ENCODE measurements at regions not wholly inside any gene's neighbourhood (a gene's known extent, or its start where the extent isn't known, plus 50 kb on each side); places are given as distances from the start of the nearest gene placed in this dataset.

DNA sequence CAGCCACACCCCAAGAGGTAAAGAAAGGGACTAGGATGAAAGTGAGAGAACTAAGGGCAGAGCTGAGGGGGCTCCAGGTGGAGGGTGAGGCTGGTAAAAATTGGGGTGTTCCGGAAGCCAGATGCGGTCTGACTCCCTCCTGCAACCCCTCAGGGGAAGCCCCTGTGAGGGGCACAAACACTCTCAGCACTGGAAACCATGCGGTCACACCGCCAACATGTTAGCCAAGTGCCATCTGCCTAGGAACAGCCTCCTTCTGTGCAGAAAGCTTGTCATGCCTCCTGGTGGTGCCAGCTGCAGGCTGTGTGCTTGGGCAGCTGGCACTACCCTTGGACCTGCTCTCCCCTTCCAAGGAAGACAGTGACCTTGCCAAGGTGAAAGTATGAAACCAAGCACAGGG lies 83.5 kb upstream of the RPL38 start:
- Mint-ChIP-seq H3K4me3 (no peak overlapping the region), H3K9me3 (peaks cover 4% of the 10 kb centered on the region), H3K27ac (no peak overlapping the region), H3K27me3 (peaks cover 15% of the 10 kb centered on the region), H3K36me3 (ENCODE audit: low read depth) (no peaks in the 10 kb centered on the region), H3K4me1 (no peaks in the 10 kb centered on the region)
- intact Hi-C loops (cut with micrococcal nuclease): no loop called here
- ChIA-PET POLR2A (no interaction called here), CTCF (no interaction called here)
- TF ChIP-seq CTCF (IDR thresholded peaks at IDR 0.05): no peak
- ATAC-seq (ENCODE audit: low read depth): no peak
- DNase-seq: no peak

DNA sequence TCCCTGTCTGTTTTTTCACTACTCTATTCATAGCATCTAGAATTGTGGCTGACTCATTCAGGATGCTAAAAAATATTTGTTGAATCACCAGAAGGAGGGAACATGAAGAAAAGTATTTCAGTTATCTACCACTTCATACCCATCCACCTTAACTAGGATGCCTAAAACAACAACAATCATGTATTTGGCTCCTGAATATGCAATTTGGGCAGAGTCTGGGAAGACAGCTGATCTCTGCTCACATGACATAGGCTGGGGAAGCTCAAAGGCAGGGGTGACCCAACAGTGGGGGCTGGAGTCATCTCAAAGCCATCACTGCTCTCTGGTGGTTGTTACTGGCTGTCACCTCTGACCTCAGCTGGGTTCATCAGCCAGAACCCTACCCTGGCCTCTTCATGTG lies 80.1 kb upstream of the RPL38 start:
- TF ChIP-seq CTCF (IDR thresholded peaks at IDR 0.05): no peak
- no peak overlapping the region for H3K4me3 Mint-ChIP-seq
- intact Hi-C loops (cut with micrococcal nuclease): no loop called here
- H3K27me3 Mint-ChIP-seq: peaks cover 20% of the 10 kb centered on the region
- no peaks in the 10 kb centered on the region for H3K4me1 Mint-ChIP-seq
- H3K36me3 Mint-ChIP-seq (ENCODE audit: low read depth): no peaks in the 10 kb centered on the region
- no peak for ATAC-seq (ENCODE audit: low read depth)
- ChIA-PET POLR2A (no interaction called here), CTCF (interaction anchor here (0.5 kb wide), 1 partner anchor 104 kb away, joined by 4 read pairs; no protein-coding TSS in a partner anchor)
- H3K27ac Mint-ChIP-seq: no peak overlapping the region
- H3K9me3 Mint-ChIP-seq: peaks cover 4% of the 10 kb centered on the region
- DNase-seq: no peak

DNA sequence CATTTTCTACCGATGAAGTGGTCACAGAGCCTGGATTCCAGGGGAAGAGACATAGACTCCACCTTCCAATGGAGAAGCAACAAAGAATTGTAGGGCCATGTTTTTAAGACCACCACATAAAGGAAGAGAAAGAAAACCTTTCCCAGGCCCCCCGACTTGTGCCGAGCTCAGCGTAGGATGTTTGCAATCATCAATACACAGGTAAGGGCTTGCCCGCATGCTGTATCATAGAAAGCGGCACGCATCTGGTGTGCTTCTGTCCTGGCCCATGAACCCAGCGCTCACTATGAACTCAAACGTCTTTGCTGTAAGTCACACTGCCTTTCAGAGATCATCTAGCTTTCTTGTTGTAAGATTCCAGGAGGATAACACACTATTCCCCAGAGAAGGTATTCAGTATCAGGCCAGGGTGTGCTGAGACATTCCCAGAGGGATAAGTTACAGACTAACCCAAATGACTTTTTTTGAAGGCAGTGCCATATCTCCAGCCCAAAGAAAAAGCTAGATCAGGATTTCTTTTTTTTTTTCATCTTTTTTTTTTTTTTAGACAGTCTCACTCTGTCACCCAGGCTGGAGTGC lies 79.5 kb upstream of the RPL38 start:
- DNase-seq (no peak), ATAC-seq (ENCODE audit: low read depth) (no peak)
- Mint-ChIP-seq H3K4me3 (no peak overlapping the region), H3K27me3 (peaks cover 18% of the 10 kb centered on the region), H3K27ac (no peak overlapping the region), H3K36me3 (ENCODE audit: low read depth) (no peaks in the 10 kb centered on the region), H3K4me1 (no peaks in the 10 kb centered on the region), H3K9me3 (peaks cover 4% of the 10 kb centered on the region)
- ChIA-PET CTCF (no interaction called here), POLR2A (no interaction called here)
- no peak for TF ChIP-seq CTCF (IDR thresholded peaks at IDR 0.05)
- intact Hi-C loops (cut with micrococcal nuclease): no loop called here

DNA sequence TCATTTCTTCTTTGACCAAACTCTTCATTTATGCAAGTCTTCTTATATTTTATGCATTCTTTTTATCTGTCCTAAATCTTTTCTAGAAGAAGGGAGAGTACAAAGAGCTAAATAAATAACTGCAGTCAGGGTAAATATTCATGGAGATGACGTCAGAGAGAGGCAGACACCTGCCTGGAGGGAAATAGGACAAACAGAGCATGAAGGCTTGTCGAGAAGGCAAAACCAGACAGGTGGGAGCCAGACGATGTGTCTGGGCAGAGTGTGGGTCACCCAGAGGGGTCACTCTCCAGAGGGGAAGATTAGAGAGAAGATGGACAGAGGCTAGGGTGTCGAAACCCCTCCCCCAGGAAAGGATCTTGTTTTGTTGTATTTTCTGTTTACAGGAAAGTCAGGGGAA lies 78.3 kb upstream of the RPL38 start:
- ChIA-PET CTCF (no interaction called here), POLR2A (no interaction called here)
- ATAC-seq (ENCODE audit: low read depth) (no peak), DNase-seq (no peak)
- no peak overlapping the region for H3K27ac Mint-ChIP-seq
- intact Hi-C loops (cut with micrococcal nuclease): no loop called here
- H3K27me3 Mint-ChIP-seq: peaks cover 18% of the 10 kb centered on the region
- no peak for TF ChIP-seq CTCF (IDR thresholded peaks at IDR 0.05)
- H3K36me3 Mint-ChIP-seq (ENCODE audit: low read depth): no peaks in the 10 kb centered on the region
- no peak overlapping the region for H3K4me3 Mint-ChIP-seq
- H3K9me3 Mint-ChIP-seq: peaks cover 4% of the 10 kb centered on the region
- no peaks in the 10 kb centered on the region for H3K4me1 Mint-ChIP-seq

DNA sequence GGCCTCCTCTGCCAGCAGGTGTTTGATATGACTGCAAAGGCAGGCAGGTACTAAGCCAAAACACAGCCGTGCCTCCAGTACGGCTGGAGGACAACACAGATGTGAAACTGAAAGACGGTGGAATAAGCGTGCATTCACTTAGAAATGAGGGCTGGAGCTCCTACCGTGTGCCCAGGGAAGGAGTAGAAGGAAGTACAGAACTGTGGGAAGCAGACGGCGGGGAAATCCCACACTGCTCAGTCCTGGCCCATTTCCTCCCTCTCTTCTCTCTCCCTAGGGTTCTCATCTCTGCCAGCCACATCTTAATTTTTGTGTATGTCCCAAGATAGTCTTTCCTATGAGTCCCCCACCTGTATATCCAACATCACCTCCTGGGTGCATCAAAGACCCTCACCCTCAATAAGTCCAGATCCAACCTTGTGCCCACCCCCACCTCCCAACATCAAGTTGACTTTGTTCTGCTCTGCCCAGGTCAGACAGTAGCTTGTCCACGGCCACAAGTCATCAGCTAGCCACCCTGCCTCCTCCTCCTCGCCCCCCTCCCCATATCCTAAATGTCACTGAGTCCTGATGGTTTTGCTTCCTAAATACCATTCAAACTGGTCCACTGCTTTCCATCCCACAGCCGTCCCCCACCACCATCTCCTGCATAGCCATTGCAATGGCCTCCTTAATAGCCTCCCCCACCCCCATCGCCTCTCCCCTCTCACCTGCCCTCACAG lies 77.1 kb upstream of the RPL38 start:
- POLR2A ChIA-PET: no interaction called here
- H3K27me3 Mint-ChIP-seq: peaks cover 22% of the 10 kb centered on the region

More for the DNA sequence above, 77.1 kb upstream of the RPL38 start:
- intact Hi-C loops (cut with micrococcal nuclease): no loop called here
- CTCF ChIA-PET: no interaction called here
- no peak for TF ChIP-seq CTCF (IDR thresholded peaks at IDR 0.05)
- ATAC-seq (ENCODE audit: low read depth): no peak
- H3K36me3 Mint-ChIP-seq (ENCODE audit: low read depth): no peaks in the 10 kb centered on the region
- H3K4me1 Mint-ChIP-seq: no peaks in the 10 kb centered on the region
- no peak overlapping the region for H3K4me3 Mint-ChIP-seq
- H3K27ac Mint-ChIP-seq: no peak overlapping the region
- H3K9me3 Mint-ChIP-seq: peaks cover 2% of the 10 kb centered on the region
- no peak for DNase-seq
